ENCODE measurements at regions not wholly inside any gene's neighbourhood (a gene's known extent, or its start where the extent isn't known, plus 50 kb on each side); places are given as distances from the start of the nearest gene placed in this dataset.
A peak's percentile ranks its signal among the peaks of the same experiment; 100 is the strongest.

- peaks cover 9% of the 10 kb centered on the region for H3K36me3 Mint-ChIP-seq (ENCODE audit: low read depth)
- no peaks in the 10 kb centered on the region for H3K27me3 Mint-ChIP-seq (ENCODE audit: insufficient read depth)
- intact Hi-C loops (cut with micrococcal nuclease) = no loop called here
- H3K4me1 Mint-ChIP-seq (ENCODE audit: low read depth) = peaks cover 27% of the 10 kb centered on the region
- no peak for DNase-seq (ENCODE audit: low spot score)
- H3K9me3 Mint-ChIP-seq = no peaks in the 10 kb centered on the region
- no peak overlapping the region for H3K27ac Mint-ChIP-seq
- H3K4me3 Mint-ChIP-seq = no peak overlapping the region
These were observed 77.4 kb downstream of the NCOR2 start for GRCh38 chr12:124489915-124490583.

GRCh38 chr12:124489220-124489619, 78.2 kb downstream of the NCOR2 start:
- intact Hi-C loops (cut with micrococcal nuclease) = no loop called here
- no peak for DNase-seq (ENCODE audit: low spot score)
- Mint-ChIP-seq H3K9me3 (no peaks in the 10 kb centered on the region), H3K36me3 (ENCODE audit: low read depth) (peaks cover 13% of the 10 kb centered on the region), H3K27me3 (ENCODE audit: insufficient read depth) (no peaks in the 10 kb centered on the region), H3K27ac (no peak overlapping the region), H3K4me1 (ENCODE audit: low read depth) (peaks cover 30% of the 10 kb centered on the region), H3K4me3 (no peak overlapping the region)

- intact Hi-C loops (cut with micrococcal nuclease) = no loop called here
- no peak for DNase-seq (ENCODE audit: low spot score)
- no peak overlapping the region for H3K27ac Mint-ChIP-seq
These were observed 78.9 kb downstream of the NCOR2 start for GRCh38 chr12:124488520-124488919.

GRCh38 chr12:124487834-124488165, 79.6 kb downstream of the NCOR2 start:
- H3K9me3 Mint-ChIP-seq = no peaks in the 10 kb centered on the region
- H3K27me3 Mint-ChIP-seq (ENCODE audit: insufficient read depth) = no peaks in the 10 kb centered on the region
- DNase-seq (ENCODE audit: low spot score) = no peak
- H3K27ac Mint-ChIP-seq = no peak overlapping the region
- H3K36me3 Mint-ChIP-seq (ENCODE audit: low read depth) = peaks cover 10% of the 10 kb centered on the region
- no peak overlapping the region for H3K4me3 Mint-ChIP-seq
- H3K4me1 Mint-ChIP-seq (ENCODE audit: low read depth) = peaks cover 18% of the 10 kb centered on the region
- intact Hi-C loops (cut with micrococcal nuclease) = no loop called here

More at GRCh38 chr12:124488520-124488919, 78.9 kb downstream of the NCOR2 start:
- Mint-ChIP-seq H3K9me3 (no peaks in the 10 kb centered on the region), H3K4me1 (ENCODE audit: low read depth) (peaks cover 25% of the 10 kb centered on the region), H3K27me3 (ENCODE audit: insufficient read depth) (no peaks in the 10 kb centered on the region), H3K36me3 (ENCODE audit: low read depth) (peaks cover 10% of the 10 kb centered on the region), H3K4me3 (no peak overlapping the region)

- Mint-ChIP-seq H3K4me1 (ENCODE audit: low read depth) (peaks cover 18% of the 10 kb centered on the region), H3K4me3 (no peak overlapping the region), H3K9me3 (no peaks in the 10 kb centered on the region), H3K36me3 (ENCODE audit: low read depth) (peaks cover 10% of the 10 kb centered on the region), H3K27me3 (ENCODE audit: insufficient read depth) (no peaks in the 10 kb centered on the region), H3K27ac (peak overlapping the region; percentile 21)
- no peak for DNase-seq (ENCODE audit: low spot score)
- intact Hi-C loops (cut with micrococcal nuclease) = no loop called here
These were observed 80.2 kb downstream of the NCOR2 start for GRCh38 chr12:124487066-124487833.

GRCh38 chr12:124486346-124486963, 81.0 kb downstream of the NCOR2 start:
- Mint-ChIP-seq H3K36me3 (ENCODE audit: low read depth) (peaks cover 11% of the 10 kb centered on the region), H3K4me1 (ENCODE audit: low read depth) (peaks cover 16% of the 10 kb centered on the region), H3K9me3 (no peaks in the 10 kb centered on the region), H3K4me3 (no peak overlapping the region), H3K27me3 (ENCODE audit: insufficient read depth) (no peaks in the 10 kb centered on the region), H3K27ac (no peak overlapping the region)
- no peak for DNase-seq (ENCODE audit: low spot score)
- intact Hi-C loops (cut with micrococcal nuclease) = no loop called here

- Mint-ChIP-seq H3K27me3 (ENCODE audit: insufficient read depth) (no peaks in the 10 kb centered on the region), H3K27ac (no peak overlapping the region), H3K36me3 (ENCODE audit: low read depth) (peaks cover 12% of the 10 kb centered on the region), H3K4me3 (no peak overlapping the region), H3K4me1 (ENCODE audit: low read depth) (peaks cover 16% of the 10 kb centered on the region), H3K9me3 (no peaks in the 10 kb centered on the region)
- intact Hi-C loops (cut with micrococcal nuclease) = no loop called here
- no peak for DNase-seq (ENCODE audit: low spot score)
These were observed 82.0 kb downstream of the NCOR2 start for GRCh38 chr12:124485371-124485770.

- intact Hi-C loops (cut with micrococcal nuclease) = no loop called here
- no peaks in the 10 kb centered on the region for H3K27me3 Mint-ChIP-seq (ENCODE audit: insufficient read depth)
- no peak overlapping the region for H3K4me3 Mint-ChIP-seq
- H3K4me1 Mint-ChIP-seq (ENCODE audit: low read depth) = peaks cover 18% of the 10 kb centered on the region
- DNase-seq (ENCODE audit: low spot score) = no peak
- H3K36me3 Mint-ChIP-seq (ENCODE audit: low read depth) = peaks cover 12% of the 10 kb centered on the region
- H3K9me3 Mint-ChIP-seq = no peaks in the 10 kb centered on the region
- H3K27ac Mint-ChIP-seq = no peak overlapping the region
These were observed 82.9 kb downstream of the NCOR2 start for GRCh38 chr12:124484526-124484953.

GRCh38 chr12:124484067-124484466, 83.3 kb downstream of the NCOR2 start:
- Mint-ChIP-seq H3K27ac (no peak overlapping the region), H3K4me1 (ENCODE audit: low read depth) (peaks cover 23% of the 10 kb centered on the region), H3K9me3 (no peaks in the 10 kb centered on the region), H3K4me3 (no peak overlapping the region), H3K36me3 (ENCODE audit: low read depth) (peaks cover 16% of the 10 kb centered on the region), H3K27me3 (ENCODE audit: insufficient read depth) (peaks cover 2% of the 10 kb centered on the region)
- intact Hi-C loops (cut with micrococcal nuclease) = no loop called here
- no peak for DNase-seq (ENCODE audit: low spot score)

GRCh38 chr12:124482901-124483799, 84.3 kb downstream of the NCOR2 start:
- no peaks in the 10 kb centered on the region for H3K9me3 Mint-ChIP-seq
- peaks cover 21% of the 10 kb centered on the region for H3K36me3 Mint-ChIP-seq (ENCODE audit: low read depth)
- intact Hi-C loops (cut with micrococcal nuclease) = no loop called here
- H3K4me3 Mint-ChIP-seq = no peak overlapping the region
- peaks cover 3% of the 10 kb centered on the region for H3K27me3 Mint-ChIP-seq (ENCODE audit: insufficient read depth)
- H3K4me1 Mint-ChIP-seq (ENCODE audit: low read depth) = peaks cover 29% of the 10 kb centered on the region
- no peak overlapping the region for H3K27ac Mint-ChIP-seq
- no peak for DNase-seq (ENCODE audit: low spot score)

- Mint-ChIP-seq H3K27me3 (ENCODE audit: insufficient read depth) (peaks cover 3% of the 10 kb centered on the region), H3K4me1 (ENCODE audit: low read depth) (peaks cover 34% of the 10 kb centered on the region), H3K4me3 (no peak overlapping the region), H3K9me3 (peaks cover 1% of the 10 kb centered on the region), H3K27ac (no peak overlapping the region), H3K36me3 (ENCODE audit: low read depth) (peaks cover 27% of the 10 kb centered on the region)
- intact Hi-C loops (cut with micrococcal nuclease) = no loop called here
- no peak for DNase-seq (ENCODE audit: low spot score)
These were observed 84.9 kb downstream of the NCOR2 start for GRCh38 chr12:124482567-124482893.

GRCh38 chr12:124481772-124482566, 85.4 kb downstream of the NCOR2 start:
- peaks cover 3% of the 10 kb centered on the region for H3K27me3 Mint-ChIP-seq (ENCODE audit: insufficient read depth)
- intact Hi-C loops (cut with micrococcal nuclease) = no loop called here
- DNase-seq (ENCODE audit: low spot score) = no peak
- H3K4me3 Mint-ChIP-seq = no peak overlapping the region
- H3K9me3 Mint-ChIP-seq = peaks cover 7% of the 10 kb centered on the region
- H3K36me3 Mint-ChIP-seq (ENCODE audit: low read depth) = peaks cover 33% of the 10 kb centered on the region
- peaks cover 36% of the 10 kb centered on the region for H3K4me1 Mint-ChIP-seq (ENCODE audit: low read depth)
- H3K27ac Mint-ChIP-seq = no peak overlapping the region
